SU-DHL-6 (cell line): ENCODE measurements at regions not wholly inside any gene's neighbourhood (a gene's known extent, or its start where the extent isn't known, plus 50 kb on each side); places are given as distances from the start of the nearest gene placed in this dataset.

ENCODE experiments used
- CTCF ChIP-seq: fragments of 200-600 bp; sonication (generic); IDR thresholded peaks from one replicate; pipeline ENCODE4 v1.5.1; 2017; ENCODE audit warnings: antibody characterized with exemption, mild to moderate bottlenecking, low read length, moderate library complexity; ENCODE audit not compliant: insufficient read depth, poor library complexity, severe bottlenecking
- EZH2phosphoT487 ChIP-seq: fragments of 200-600 bp; sonication (generic), shearing (Covaris generic); conservative IDR thresholded peaks from 2 replicates; pipeline ENCODE4 v1.6.1; 2018; ENCODE audit warnings: mild to moderate bottlenecking, antibody characterized with exemption, low read length, moderate library complexity, mixed read lengths

GRCh38 chr2:5954509-5954908 lies 262.3 kb downstream of the SOX11 start:
- TF ChIP-seq CTCF: no peak
- no peak for TF ChIP-seq EZH2phosphoT487
